IPS-NIHi7 (cell line): ENCODE measurements at regions not wholly inside any gene's neighbourhood (a gene's known extent, or its start where the extent isn't known, plus 50 kb on each side); places are given as distances from the start of the nearest gene placed in this dataset.

Experiments
- DNase-seq: peaks from one replicate; pipeline ENCODE4 v3.0.0; 2012; ENCODE audit warnings: mixed read lengths; ENCODE audit errors: extremely low spot score

- no peak for DNase-seq
Observed at GRCh38 chr18:33957707-33958106, 267.0 kb downstream of the NOL4 start.

GRCh38 chr18:33951031-33951430, 273.7 kb downstream of the NOL4 start:
- DNase-seq, result no peak

- DNase-seq, result no peak
Observed at GRCh38 chr18:33946336-33946735, 278.4 kb downstream of the NOL4 start.

- no peak for DNase-seq
Observed at GRCh38 chr18:33944493-33944892, 280.2 kb downstream of the NOL4 start.

- DNase-seq, result no peak
Observed at GRCh38 chr18:33937270-33937816, 287.4 kb downstream of the NOL4 start.

- no peak for DNase-seq
Observed at GRCh38 chr18:33934258-33934657, 290.5 kb downstream of the NOL4 start.

- DNase-seq, result no peak
Observed at GRCh38 chr18:33928231-33928630, 296.5 kb downstream of the NOL4 start.

GRCh38 chr18:33924576-33924975, 300.1 kb downstream of the NOL4 start:
- no peak for DNase-seq

GRCh38 chr18:33923980-33924379, 300.7 kb downstream of the NOL4 start:
- DNase-seq, result no peak

- no peak for DNase-seq
Observed at GRCh38 chr18:33918571-33918970, 306.1 kb downstream of the NOL4 start.

GRCh38 chr18:33916200-33916599, 308.5 kb downstream of the NOL4 start:
- DNase-seq, result peak; percentile 37

GRCh38 chr18:33914399-33914798, 310.3 kb downstream of the NOL4 start:
- no peak for DNase-seq

GRCh38 chr18:33906046-33906445, 318.7 kb downstream of the NOL4 start:
- DNase-seq, result no peak

- no peak for DNase-seq
Observed at GRCh38 chr18:33901894-33902512, 322.7 kb downstream of the NOL4 start.

- DNase-seq, result no peak
Observed at GRCh38 chr18:33900638-33901037, 322.6 kb downstream of the ASXL3 start.

- DNase-seq, result no peak
Observed at GRCh38 chr18:33898427-33898826, 320.4 kb downstream of the ASXL3 start.

- no peak for DNase-seq
Observed at GRCh38 chr18:33878213-33878612, 300.2 kb downstream of the ASXL3 start.

GRCh38 chr18:33875029-33875565, 297.1 kb downstream of the ASXL3 start:
- no peak for DNase-seq

GRCh38 chr18:33873112-33873511, 295.1 kb downstream of the ASXL3 start:
- DNase-seq, result no peak

- no peak for DNase-seq
Observed at GRCh38 chr18:33871363-33872025, 293.5 kb downstream of the ASXL3 start.

GRCh38 chr18:33870059-33870458, 292.0 kb downstream of the ASXL3 start:
- DNase-seq, result no peak

GRCh38 chr18:33866386-33866785, 288.4 kb downstream of the ASXL3 start:
- DNase-seq, result no peak

GRCh38 chr18:33863912-33864311, 285.9 kb downstream of the ASXL3 start:
- DNase-seq, result no peak
